A673 (cell line): ENCODE measurements at regions not wholly inside any gene's neighbourhood (a gene's known extent, or its start where the extent isn't known, plus 50 kb on each side); places are given as distances from the start of the nearest gene placed in this dataset.

Experiments used
- EZH2 ChIP-seq: fragments of 200-600 bp; sonication (generic); IDR thresholded peaks from 2 replicates; pipeline ENCODE4 v1.6.1; 2017; ENCODE audit warnings: borderline replicate concordance, low read depth, mild to moderate bottlenecking, mixed read lengths, antibody characterized with exemption, low read length; ENCODE audit not compliant: poor library complexity, severe bottlenecking
- TF ChIP-seq, protein P1 (sequence below): fragments of 300-800, 200-600 bp; sonication (generic); conservative IDR thresholded peaks from 2 replicates; pipeline ENCODE4 v1.5.1; 2017; ENCODE audit warnings: low read depth, mild to moderate bottlenecking, antibody characterized with exemption, low read length, moderate library complexity, mixed read lengths

DNA sequence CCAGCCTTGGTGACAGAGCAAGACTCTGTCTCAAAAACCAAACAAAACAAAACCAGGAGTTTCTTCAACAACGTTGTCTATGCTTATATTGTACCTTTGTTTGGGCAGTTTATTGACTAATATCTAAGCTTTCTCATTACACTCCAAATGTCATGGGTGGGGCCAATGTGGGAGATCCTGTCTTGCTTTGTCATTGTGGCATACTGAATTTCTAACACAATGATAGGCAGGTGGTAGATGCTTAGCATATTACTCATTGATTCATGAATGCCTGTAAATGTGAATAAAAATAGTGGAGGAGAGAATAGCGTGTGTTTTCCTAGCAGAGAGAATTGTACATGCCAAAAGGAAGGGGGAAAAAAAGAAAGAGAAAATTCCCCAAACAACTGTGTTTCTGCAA, 802.5 kb upstream of the EEF2KMT start:
- TF ChIP-seq, protein P1, sequence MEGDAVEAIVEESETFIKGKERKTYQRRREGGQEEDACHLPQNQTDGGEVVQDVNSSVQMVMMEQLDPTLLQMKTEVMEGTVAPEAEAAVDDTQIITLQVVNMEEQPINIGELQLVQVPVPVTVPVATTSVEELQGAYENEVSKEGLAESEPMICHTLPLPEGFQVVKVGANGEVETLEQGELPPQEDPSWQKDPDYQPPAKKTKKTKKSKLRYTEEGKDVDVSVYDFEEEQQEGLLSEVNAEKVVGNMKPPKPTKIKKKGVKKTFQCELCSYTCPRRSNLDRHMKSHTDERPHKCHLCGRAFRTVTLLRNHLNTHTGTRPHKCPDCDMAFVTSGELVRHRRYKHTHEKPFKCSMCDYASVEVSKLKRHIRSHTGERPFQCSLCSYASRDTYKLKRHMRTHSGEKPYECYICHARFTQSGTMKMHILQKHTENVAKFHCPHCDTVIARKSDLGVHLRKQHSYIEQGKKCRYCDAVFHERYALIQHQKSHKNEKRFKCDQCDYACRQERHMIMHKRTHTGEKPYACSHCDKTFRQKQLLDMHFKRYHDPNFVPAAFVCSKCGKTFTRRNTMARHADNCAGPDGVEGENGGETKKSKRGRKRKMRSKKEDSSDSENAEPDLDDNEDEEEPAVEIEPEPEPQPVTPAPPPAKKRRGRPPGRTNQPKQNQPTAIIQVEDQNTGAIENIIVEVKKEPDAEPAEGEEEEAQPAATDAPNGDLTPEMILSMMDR: no peak
- TF ChIP-seq EZH2: no peak
